CD4-positive, alpha-beta memory T cell (primary cell): ENCODE measurements at regions not wholly inside any gene's neighbourhood (a gene's known extent, or its start where the extent isn't known, plus 50 kb on each side); places are given as distances from the start of the nearest gene placed in this dataset.

Experiments used
- CTCF ChIA-PET: fragments of 350-600 bp; sonication (Branson Sonifier 250); formaldehyde crosslinking; loops from one replicate; lab custom pipeline; 2021; ENCODE audit warnings: inconsistent platforms; ENCODE audit not compliant: partially characterized antibody; lab: Charles Lee
- POLR2A ChIA-PET: fragments of 350-600 bp; sonication (Branson Sonifier 250); formaldehyde crosslinking; loops from one replicate; lab custom pipeline; 2021; ENCODE audit not compliant: partially characterized antibody; lab: Charles Lee
- DNase-seq, 5 donors: peaks; one replicate each; pipeline versions ENCODE4 v3.0.0 to v3.0.0-alpha.2; 2020 to 2022; ENCODE audit warnings: mixed read lengths in 1 of 5
- H3K27ac ChIP-seq: one replicate; pipeline ENCODE4 v1.7.0; 2013; ENCODE audit warnings: low read depth, low read length
- H3K27me3 ChIP-seq: 2 replicates; pipeline ENCODE4 v1.7.0; 2013; ENCODE audit warnings: mild to moderate bottlenecking, low read length, moderate library complexity; ENCODE audit not compliant: insufficient read depth
- H3K36me3 ChIP-seq: 2 replicates; pipeline ENCODE4 v1.7.0; 2013; ENCODE audit warnings: mild to moderate bottlenecking, low read length, moderate library complexity; ENCODE audit not compliant: insufficient read depth
- H3K4me1 ChIP-seq: 2 replicates; pipeline ENCODE4 v1.7.0; 2013; ENCODE audit warnings: mild to moderate bottlenecking, low read length, moderate library complexity; ENCODE audit not compliant: insufficient read depth
- H3K4me3 ChIP-seq, 2 donors: one replicate each; pipeline ENCODE4 v1.7.0; 2013; ENCODE audit warnings: low read length in 2 of 2, mild to moderate bottlenecking in 1 of 2
- H3K9me3 ChIP-seq, 2 donors: one replicate each; pipeline ENCODE4 v1.7.0; 2013; ENCODE audit warnings: low read length in 2 of 2, control low read depth in 1 of 2; ENCODE audit not compliant: control insufficient read depth in 1 of 2
- H3K27ac Mint-ChIP-seq, 7 donors: one replicate each; pipeline ENCODE4 v1.8.0; 2020 to 2021; ENCODE audit warnings: mixed read lengths in 7 of 7, mild to moderate bottlenecking in 6 of 7, inconsistent platforms in 3 of 7, moderate library complexity in 3 of 7
- H3K27me3 Mint-ChIP-seq, 2 donors: one replicate each; pipeline ENCODE4 v1.8.0; 2020 to 2021; ENCODE audit warnings: mixed read lengths in 2 of 2
- H3K36me3 Mint-ChIP-seq, 2 donors: one replicate each; pipeline ENCODE4 v1.8.0; 2020 to 2021; ENCODE audit warnings: mixed read lengths in 2 of 2, inconsistent platforms in 1 of 2, mild to moderate bottlenecking in 1 of 2
- H3K4me1 Mint-ChIP-seq, 4 donors: one replicate each; pipeline ENCODE4 v1.8.0; 2020 to 2021; ENCODE audit warnings: mixed read lengths in 4 of 4, mild to moderate bottlenecking in 1 of 4
- H3K4me3 Mint-ChIP-seq, 8 donors: one replicate each; pipeline ENCODE4 v1.8.0; 2020 to 2021; ENCODE audit warnings: mixed read lengths in 8 of 8, mild to moderate bottlenecking in 7 of 8, moderate library complexity in 6 of 8, inconsistent platforms in 3 of 8
- H3K9me3 Mint-ChIP-seq, 8 donors: one replicate each; pipeline ENCODE4 v1.8.0; 2020 to 2021; ENCODE audit warnings: mixed read lengths in 8 of 8, mild to moderate bottlenecking in 5 of 8, inconsistent platforms in 3 of 8, moderate library complexity in 1 of 8
- intact Hi-C: fragments of 100-400 bp; cut with micrococcal nuclease; formaldehyde crosslinking; loops from one replicate; pipeline ENCODE4 v1.15.1; 2023

DNA sequence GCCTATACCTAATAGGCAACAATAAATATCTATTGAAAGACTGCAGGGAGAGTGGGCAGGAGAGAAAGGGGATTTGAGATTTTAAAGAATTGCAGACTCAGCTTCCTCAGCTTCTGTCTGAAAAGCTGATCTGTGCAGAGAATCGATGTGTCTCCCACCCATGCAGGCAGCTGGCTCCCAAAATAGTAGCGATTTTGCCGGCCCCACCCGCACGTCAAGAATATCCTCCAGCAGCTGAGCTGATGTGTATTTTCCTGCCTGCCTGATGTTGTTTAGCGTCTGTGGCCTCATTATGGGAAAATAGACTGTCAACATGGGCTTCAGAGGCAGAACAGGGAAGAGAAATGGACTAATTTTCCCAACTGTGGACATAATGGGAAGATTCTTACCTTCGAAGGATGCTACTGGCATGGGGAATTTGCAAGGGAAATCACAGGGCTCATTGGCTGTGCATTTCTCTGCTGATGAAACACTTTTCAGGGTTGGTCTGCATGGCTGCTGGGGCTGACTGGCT lies 699.8 kb downstream of the PTPRU start:
- H3K27me3 Mint-ChIP-seq, result peaks cover 14 to 20% of the 10 kb centered on the region in 2 donors

DNA sequence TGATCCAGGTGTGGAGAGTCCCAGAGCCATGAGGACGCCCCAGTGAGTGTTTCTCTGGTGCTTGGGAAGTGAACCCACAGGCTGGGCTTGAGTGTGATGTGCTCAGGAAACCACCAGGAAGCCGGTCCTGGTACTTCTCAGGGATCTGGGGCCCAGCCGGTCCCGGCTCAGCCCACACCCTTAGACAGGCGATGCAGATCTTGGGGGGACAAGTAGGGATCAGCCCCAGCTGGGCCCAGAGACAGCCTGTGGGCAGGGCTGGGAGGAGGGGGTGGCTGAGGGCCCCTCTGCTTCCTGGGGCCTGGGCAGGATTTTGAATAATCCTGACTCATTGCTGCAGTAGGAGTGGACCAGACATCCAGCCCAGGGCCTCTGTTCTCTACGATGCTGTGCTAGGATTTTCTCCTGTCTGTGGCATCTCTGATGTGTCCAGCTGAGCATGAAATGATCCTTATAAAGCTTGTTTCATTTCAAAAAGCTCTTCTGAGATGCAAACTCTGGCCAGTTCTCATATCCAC lies 698.0 kb downstream of the PTPRU start:
- H3K27me3 ChIP-seq, result no peaks in the 10 kb centered on the region
- intact Hi-C loops, result no loop called here
- H3K4me1 ChIP-seq, result no peaks in the 10 kb centered on the region
- no peaks in the 10 kb centered on the region for H3K4me1 Mint-ChIP-seq
- H3K4me3 ChIP-seq, result no peak overlapping the region
- no peaks in the 10 kb centered on the region for H3K9me3 Mint-ChIP-seq
- H3K36me3 ChIP-seq, result no peaks in the 10 kb centered on the region
- no peaks in the 10 kb centered on the region for H3K36me3 Mint-ChIP-seq
- ChIA-PET CTCF (no interaction called here), POLR2A (no interaction called here)
- no peaks in the 10 kb centered on the region for H3K9me3 ChIP-seq
- H3K4me3 Mint-ChIP-seq, result no peak overlapping the region
- peaks cover 15 to 25% of the 10 kb centered on the region in 2 donors for H3K27me3 Mint-ChIP-seq
- H3K27ac ChIP-seq, result no peak overlapping the region
- H3K27ac Mint-ChIP-seq, result no peak overlapping the region
- DNase-seq, result no peak

More for the DNA sequence above, 699.8 kb downstream of the PTPRU start:
- H3K4me3 ChIP-seq, result no peak overlapping the region
- H3K9me3 ChIP-seq, result no peaks in the 10 kb centered on the region
- intact Hi-C loops, result no loop called here
- ChIA-PET CTCF (no interaction called here), POLR2A (no interaction called here)
- H3K27ac ChIP-seq, result no peak overlapping the region
- DNase-seq, result no peak
- no peaks in the 10 kb centered on the region for H3K9me3 Mint-ChIP-seq
- H3K4me1 Mint-ChIP-seq, result no peaks in the 10 kb centered on the region
- no peaks in the 10 kb centered on the region for H3K4me1 ChIP-seq
- no peak overlapping the region for H3K27ac Mint-ChIP-seq
- H3K36me3 Mint-ChIP-seq, result no peaks in the 10 kb centered on the region
- H3K4me3 Mint-ChIP-seq, result no peak overlapping the region
- H3K36me3 ChIP-seq, result no peaks in the 10 kb centered on the region
- H3K27me3 ChIP-seq, result no peaks in the 10 kb centered on the region

DNA sequence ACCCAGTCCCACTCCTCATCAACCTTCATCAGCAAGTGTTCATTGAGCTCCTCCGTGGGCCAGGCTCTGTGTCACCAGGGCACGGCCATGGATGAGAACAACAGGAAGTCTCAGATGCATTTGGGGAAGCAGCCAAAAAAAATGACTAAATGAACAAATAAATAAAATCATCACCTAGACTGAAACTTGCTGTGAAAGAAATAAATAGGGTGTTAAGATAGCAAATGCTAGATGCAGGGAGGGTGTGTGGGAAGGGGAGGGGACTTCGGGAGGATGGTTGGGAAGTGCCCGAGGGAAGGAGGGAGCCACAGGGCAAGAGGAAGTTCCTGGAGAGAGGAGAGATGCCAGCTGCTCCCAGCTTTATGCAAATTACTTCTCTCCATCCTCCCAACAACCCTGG lies 696.7 kb downstream of the PTPRU start:
- Mint-ChIP-seq H3K27ac (no peak overlapping the region), H3K36me3 (no peaks in the 10 kb centered on the region), H3K4me1 (no peaks in the 10 kb centered on the region), H3K4me3 (no peak overlapping the region), H3K27me3 (peaks cover 15 to 23% of the 10 kb centered on the region in 2 donors), H3K9me3 (no peaks in the 10 kb centered on the region)
- Histone ChIP-seq H3K4me1 (no peaks in the 10 kb centered on the region), H3K9me3 (no peaks in the 10 kb centered on the region), H3K4me3 (no peak overlapping the region), H3K27ac (no peak overlapping the region), H3K36me3 (no peaks in the 10 kb centered on the region), H3K27me3 (no peaks in the 10 kb centered on the region)
- no peak for DNase-seq
- ChIA-PET POLR2A (no interaction called here), CTCF (no interaction called here)
- intact Hi-C loops, result no loop called here

DNA sequence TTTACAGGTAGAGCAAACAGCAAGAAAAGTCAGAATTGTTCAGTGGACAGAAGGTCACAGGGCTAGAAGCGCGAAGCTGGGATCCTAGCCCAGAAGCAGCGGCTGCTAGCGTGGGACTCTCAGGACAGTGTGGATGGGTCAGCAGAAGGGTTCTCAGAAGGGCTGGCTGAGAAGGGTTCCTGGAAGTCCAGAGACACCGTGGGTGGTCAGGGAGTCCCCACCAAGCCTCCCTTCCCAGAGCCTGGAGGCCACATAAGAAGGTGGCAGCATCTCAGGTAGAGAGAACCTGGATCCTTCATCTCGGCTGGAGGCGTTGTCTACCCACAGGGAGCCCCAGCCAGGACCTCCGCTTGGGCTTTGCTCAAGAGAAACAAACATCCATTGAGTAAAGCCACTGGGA lies 696.3 kb downstream of the PTPRU start:
- intact Hi-C loops, result no loop called here
- Histone ChIP-seq H3K4me1 (no peaks in the 10 kb centered on the region), H3K9me3 (no peaks in the 10 kb centered on the region), H3K36me3 (no peaks in the 10 kb centered on the region), H3K4me3 (no peak overlapping the region), H3K27ac (no peak overlapping the region), H3K27me3 (no peaks in the 10 kb centered on the region)
- no peak overlapping the region for H3K27ac Mint-ChIP-seq
- no peaks in the 10 kb centered on the region for H3K36me3 Mint-ChIP-seq
- no peak overlapping the region for H3K4me3 Mint-ChIP-seq
- H3K4me1 Mint-ChIP-seq, result no peaks in the 10 kb centered on the region
- ChIA-PET CTCF (no interaction called here), POLR2A (no interaction called here)
- peaks cover 15 to 23% of the 10 kb centered on the region in 2 donors for H3K27me3 Mint-ChIP-seq
- no peak for DNase-seq
- H3K9me3 Mint-ChIP-seq, result no peaks in the 10 kb centered on the region

DNA sequence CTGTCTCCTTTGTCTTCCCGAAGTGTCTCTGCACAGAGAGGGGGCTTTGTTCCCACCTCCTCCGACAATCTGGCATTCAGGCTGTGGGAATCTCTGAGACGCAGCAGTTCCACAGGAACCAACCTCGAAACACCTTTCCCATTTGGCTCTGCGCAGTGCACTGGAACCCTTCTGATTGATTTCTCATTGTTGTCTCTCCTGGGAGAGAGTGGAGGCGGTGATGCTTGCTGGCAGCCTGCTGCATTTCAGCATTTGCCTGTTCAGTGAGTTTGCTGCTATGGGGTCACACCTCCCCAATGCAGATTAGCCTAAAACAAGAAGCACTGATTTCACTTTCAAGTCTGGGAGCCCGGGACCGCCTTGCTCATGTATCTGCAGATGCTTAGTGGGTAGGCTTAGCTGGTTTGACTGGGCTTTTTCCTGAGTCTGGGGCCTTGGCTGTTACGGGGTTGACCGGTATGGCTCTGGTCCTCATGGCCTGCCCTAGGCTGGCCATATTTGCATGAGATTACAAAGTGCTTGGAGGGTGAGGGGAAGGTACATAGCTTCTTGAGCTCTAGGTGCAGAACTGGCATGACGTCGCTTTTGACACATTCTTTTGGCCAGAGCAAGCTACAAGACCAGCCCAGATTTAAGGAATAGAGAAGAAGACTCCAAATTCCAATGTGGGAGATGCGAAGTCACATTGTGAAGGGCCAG lies 695.3 kb downstream of the PTPRU start:
- Mint-ChIP-seq H3K4me3 (no peak overlapping the region), H3K9me3 (no peaks in the 10 kb centered on the region), H3K27me3 (peaks cover 12 to 23% of the 10 kb centered on the region in 2 donors), H3K27ac (no peak overlapping the region), H3K4me1 (no peaks in the 10 kb centered on the region), H3K36me3 (no peaks in the 10 kb centered on the region)
- intact Hi-C loops, result no loop called here
- Histone ChIP-seq H3K27me3 (no peaks in the 10 kb centered on the region), H3K4me3 (no peak overlapping the region), H3K9me3 (no peaks in the 10 kb centered on the region), H3K27ac (no peak overlapping the region), H3K4me1 (no peaks in the 10 kb centered on the region), H3K36me3 (no peaks in the 10 kb centered on the region)
- ChIA-PET CTCF (no interaction called here), POLR2A (no interaction called here)
- no peak for DNase-seq

DNA sequence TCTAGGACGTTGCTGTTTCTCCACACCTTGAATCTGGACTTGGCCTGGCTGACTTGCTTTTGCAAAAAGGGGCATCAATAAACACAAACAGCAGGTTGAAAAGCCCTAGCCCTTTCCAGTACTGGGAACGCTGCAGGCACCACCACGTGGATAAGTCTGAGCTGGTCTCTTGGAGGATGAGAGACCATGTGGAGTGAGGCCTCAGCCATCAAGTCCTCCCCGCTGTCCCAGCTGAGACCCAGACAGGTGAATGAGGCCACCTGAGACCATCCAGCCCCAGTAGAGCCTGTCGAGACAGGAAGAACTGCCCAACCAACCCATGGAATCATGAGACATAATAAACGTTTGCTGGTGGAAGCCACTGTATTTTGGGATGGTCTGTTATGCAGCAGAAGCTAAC lies 688.7 kb downstream of the PTPRU start:
- CTCF ChIA-PET, result no interaction called here
- DNase-seq, result no peak
- H3K4me1 Mint-ChIP-seq, result no peaks in the 10 kb centered on the region

DNA sequence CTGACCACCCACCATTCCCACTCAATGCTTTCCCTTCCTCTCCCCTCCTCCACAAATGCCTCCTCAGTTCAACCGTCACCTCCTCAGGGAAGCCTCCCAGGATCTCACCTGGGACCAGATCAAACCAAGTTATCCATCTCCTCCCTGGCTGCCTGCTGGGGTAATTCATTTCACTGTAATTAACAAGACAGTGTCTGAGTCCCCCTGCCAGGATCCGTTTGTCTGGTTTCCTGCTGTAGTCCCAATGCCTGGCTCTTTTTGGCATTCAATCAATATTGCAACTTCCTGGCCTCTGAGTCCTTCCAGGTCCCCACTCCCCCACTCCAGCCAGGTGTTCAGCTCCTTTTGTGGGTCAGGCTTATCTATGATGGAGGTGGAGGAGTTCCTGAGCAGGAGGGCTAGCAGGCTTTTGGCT lies 687.7 kb downstream of the PTPRU start:
- no peaks in the 10 kb centered on the region for H3K27me3 ChIP-seq
- Mint-ChIP-seq H3K4me3 (no peak overlapping the region), H3K27ac (no peak overlapping the region), H3K9me3 (no peaks in the 10 kb centered on the region), H3K27me3 (peaks cover 7 to 11% of the 10 kb centered on the region in 2 donors), H3K4me1 (no peaks in the 10 kb centered on the region), H3K36me3 (no peaks in the 10 kb centered on the region)
- no peak for DNase-seq
- POLR2A ChIA-PET, result no interaction called here
- H3K36me3 ChIP-seq, result no peaks in the 10 kb centered on the region
- CTCF ChIA-PET, result no interaction called here
- intact Hi-C loops, result no loop called here
- no peaks in the 10 kb centered on the region for H3K4me1 ChIP-seq
- H3K27ac ChIP-seq, result no peak overlapping the region
- H3K4me3 ChIP-seq, result no peak overlapping the region
- no peaks in the 10 kb centered on the region for H3K9me3 ChIP-seq

More for the DNA sequence above, 688.7 kb downstream of the PTPRU start:
- POLR2A ChIA-PET, result no interaction called here
- Histone ChIP-seq H3K4me3 (no peak overlapping the region), H3K9me3 (no peaks in the 10 kb centered on the region), H3K36me3 (no peaks in the 10 kb centered on the region), H3K27ac (no peak overlapping the region), H3K4me1 (no peaks in the 10 kb centered on the region), H3K27me3 (no peaks in the 10 kb centered on the region)
- H3K9me3 Mint-ChIP-seq, result no peaks in the 10 kb centered on the region
- H3K27me3 Mint-ChIP-seq, result peaks cover 5 to 12% of the 10 kb centered on the region in 2 donors
- no peak overlapping the region for H3K27ac Mint-ChIP-seq
- intact Hi-C loops, result no loop called here
- H3K36me3 Mint-ChIP-seq, result no peaks in the 10 kb centered on the region
- no peak overlapping the region for H3K4me3 Mint-ChIP-seq
